Stomach (tissue), 4 donors: ENCODE measurements at regions not wholly inside any gene's neighbourhood (a gene's known extent, or its start where the extent isn't known, plus 50 kb on each side); places are given as distances from the start of the nearest gene placed in this dataset.

Experiments used
- CTCF ChIP-seq, 7 experiments: fragments of 450-650 bp in 4 of 7; fragments of 200-600 bp in 3 of 7; sonication (generic) in 3 of 7; IDR thresholded peaks; one replicate each; pipeline ENCODE4 v1.5.1; 2016 to 2019; ENCODE audit warnings: antibody characterized with exemption in 7 of 7, control low read depth in 2 of 7, mild to moderate bottlenecking in 1 of 7
- EP300 ChIP-seq: sonication (generic); formaldehyde crosslinking; IDR thresholded peaks from one replicate; pipeline ENCODE4 v1.6.1; 2017; ENCODE audit warnings: antibody characterized with exemption
- POLR2A ChIP-seq, 4 donors: fragments of 450-650 bp; IDR thresholded peaks; one replicate each; pipeline ENCODE4 v1.6.1; 2016; ENCODE audit warnings: antibody characterized with exemption in 4 of 4, control low read depth in 2 of 4, mild to moderate bottlenecking in 1 of 4, moderate library complexity in 1 of 4

GRCh38 chr10:130935897-130936550, 375.5 kb downstream of the TCERG1L start:
- TF ChIP-seq POLR2A (IDR thresholded peaks at IDR 0.05) (no peak), CTCF (IDR thresholded peaks at IDR 0.05) (no peak), EP300 (no peak)
